ENCODE measurements at regions not wholly inside any gene's neighbourhood (a gene's known extent, or its start where the extent isn't known, plus 50 kb on each side); places are given as distances from the start of the nearest gene placed in this dataset.
A peak's percentile ranks its signal among the peaks of the same experiment; 100 is the strongest.

- Histone ChIP-seq H3K4me2 (ENCODE audit: low read length) (no peak overlapping the region), H4K8ac (ENCODE audit: low read depth, low read length) (no peak overlapping the region), H3K9ac (ENCODE audit: low read length) (no peak overlapping the region), H4K12ac (ENCODE audit: low read depth, low read length) (no peak overlapping the region), H3K27me3 (ENCODE audit: insufficient read depth, low read length) (no peaks in the 10 kb centered on the region), H3K4me1 (ENCODE audit: control insufficient read depth in 1 of 2, insufficient read depth in 2 of 2, low read length in 2 of 2) (no peaks in the 10 kb centered on the region), H2AFZ (ENCODE audit: insufficient read depth, low read length, poor library complexity) (no peak overlapping the region), H3K36me3 (ENCODE audit: control insufficient read depth in 1 of 2, insufficient read depth in 2 of 2, low read length in 2 of 2) (no peaks in the 10 kb centered on the region), H3K79me1 (ENCODE audit: low read length) (no peaks in the 10 kb centered on the region), H3K18ac (ENCODE audit: low read length) (no peak overlapping the region), H2BK12ac (ENCODE audit: low read length) (no peak overlapping the region), H3K9me3 (ENCODE audit: insufficient read depth, low read depth, low read length) (no peaks in the 10 kb centered on the region), H3K4me3 (ENCODE audit: low read depth, low read length) (no peak overlapping the region), H4K91ac (ENCODE audit: low read depth, low read length) (no peak overlapping the region), H2AK5ac (ENCODE audit: low read length) (no peak overlapping the region), H2BK120ac (ENCODE audit: insufficient read depth, low read length, poor library complexity) (no peak overlapping the region), H3K79me2 (ENCODE audit: control insufficient read depth, insufficient read depth, low read length, poor library complexity) (no peaks in the 10 kb centered on the region), H3K27ac (ENCODE audit: low read depth, low read length) (no peak overlapping the region), H3K14ac (ENCODE audit: low read length) (no peak overlapping the region), H2BK5ac (ENCODE audit: low read depth, low read length, poor library complexity) (no peak overlapping the region), H3K4ac (ENCODE audit: low read depth, low read length) (no peak overlapping the region), H3K23ac (ENCODE audit: low read length) (no peak overlapping the region)
- WGBS (ENCODE audit: extremely low coverage, insufficient coverage, insufficient read length): no CpG with 5 or more reads among the region's 6 CpGs
- DNase-seq: no peak
These were observed 466.7 kb downstream of the TNS1 start for GRCh38 chr2:217535957-217536708.

- H4K8ac ChIP-seq (ENCODE audit: low read depth, low read length): no peak overlapping the region
- no peaks in the 10 kb centered on the region for H3K79me1 ChIP-seq (ENCODE audit: low read length)
- no peaks in the 10 kb centered on the region for H3K79me2 ChIP-seq (ENCODE audit: control insufficient read depth, insufficient read depth, low read length, poor library complexity)
- no peak overlapping the region for H2BK5ac ChIP-seq (ENCODE audit: low read depth, low read length, poor library complexity)
- no peak overlapping the region for H3K4ac ChIP-seq (ENCODE audit: low read depth, low read length)
- H4K91ac ChIP-seq (ENCODE audit: low read depth, low read length): no peak overlapping the region
- no peaks in the 10 kb centered on the region for H3K36me3 ChIP-seq (ENCODE audit: control insufficient read depth in 1 of 2, insufficient read depth in 2 of 2, low read length in 2 of 2)
- H2BK12ac ChIP-seq (ENCODE audit: low read length): no peak overlapping the region
- H3K23ac ChIP-seq (ENCODE audit: low read length): no peak overlapping the region
- no peaks in the 10 kb centered on the region for H3K9me3 ChIP-seq (ENCODE audit: insufficient read depth, low read depth, low read length)
- no peak overlapping the region for H4K12ac ChIP-seq (ENCODE audit: low read depth, low read length)
- H2AK5ac ChIP-seq (ENCODE audit: low read length): no peak overlapping the region
- no peak overlapping the region for H3K9ac ChIP-seq (ENCODE audit: low read length)
- WGBS (ENCODE audit: extremely low coverage, insufficient coverage, insufficient read length): no CpG with 5 or more reads among the region's 2 CpGs
- H3K14ac ChIP-seq (ENCODE audit: low read length): no peak overlapping the region
- H3K4me2 ChIP-seq (ENCODE audit: low read length): no peak overlapping the region
- no peak overlapping the region for H2BK120ac ChIP-seq (ENCODE audit: insufficient read depth, low read length, poor library complexity)
- H3K27ac ChIP-seq (ENCODE audit: low read depth, low read length): no peak overlapping the region
- H3K4me3 ChIP-seq (ENCODE audit: low read depth, low read length): no peak overlapping the region
- H3K4me1 ChIP-seq (ENCODE audit: control insufficient read depth in 1 of 2, insufficient read depth in 2 of 2, low read length in 2 of 2): peaks cover 0 to 3% of the 10 kb centered on the region in 2 experiments
- no peak for DNase-seq
- H3K18ac ChIP-seq (ENCODE audit: low read length): no peak overlapping the region
- no peaks in the 10 kb centered on the region for H3K27me3 ChIP-seq (ENCODE audit: insufficient read depth, low read length)
- H2AFZ ChIP-seq (ENCODE audit: insufficient read depth, low read length, poor library complexity): no peak overlapping the region
These were observed 472.3 kb downstream of the TNS1 start for GRCh38 chr2:217530392-217531090.

GRCh38 chr2:217529271-217529670 is 473.5 kb downstream of the TNS1 start:
- no peak overlapping the region for H3K14ac ChIP-seq (ENCODE audit: low read length)
- H3K27me3 ChIP-seq (ENCODE audit: insufficient read depth, low read length): no peaks in the 10 kb centered on the region
- H3K4ac ChIP-seq (ENCODE audit: low read depth, low read length): no peak overlapping the region
- no peak overlapping the region for H2BK5ac ChIP-seq (ENCODE audit: low read depth, low read length, poor library complexity)
- H3K79me2 ChIP-seq (ENCODE audit: control insufficient read depth, insufficient read depth, low read length, poor library complexity): no peaks in the 10 kb centered on the region
- peaks cover 0 to 3% of the 10 kb centered on the region in 2 experiments for H3K4me1 ChIP-seq (ENCODE audit: control insufficient read depth in 1 of 2, insufficient read depth in 2 of 2, low read length in 2 of 2)
- no peak overlapping the region for H3K27ac ChIP-seq (ENCODE audit: low read depth, low read length)
- H3K4me2 ChIP-seq (ENCODE audit: low read length): no peak overlapping the region
- H4K91ac ChIP-seq (ENCODE audit: low read depth, low read length): no peak overlapping the region
- WGBS (ENCODE audit: extremely low coverage, insufficient coverage, insufficient read length): no CpG with 5 or more reads among the region's 2 CpGs
- H2BK12ac ChIP-seq (ENCODE audit: low read length): no peak overlapping the region
- H2AFZ ChIP-seq (ENCODE audit: insufficient read depth, low read length, poor library complexity): no peak overlapping the region
- DNase-seq: peak; percentile 54 to 56
- H4K8ac ChIP-seq (ENCODE audit: low read depth, low read length): no peak overlapping the region
- H3K18ac ChIP-seq (ENCODE audit: low read length): no peak overlapping the region
- H3K36me3 ChIP-seq (ENCODE audit: control insufficient read depth in 1 of 2, insufficient read depth in 2 of 2, low read length in 2 of 2): no peaks in the 10 kb centered on the region
- H4K12ac ChIP-seq (ENCODE audit: low read depth, low read length): no peak overlapping the region
- no peak overlapping the region for H3K23ac ChIP-seq (ENCODE audit: low read length)
- H3K9me3 ChIP-seq (ENCODE audit: insufficient read depth, low read depth, low read length): no peaks in the 10 kb centered on the region
- no peak overlapping the region for H3K9ac ChIP-seq (ENCODE audit: low read length)
- no peak overlapping the region for H3K4me3 ChIP-seq (ENCODE audit: low read depth, low read length)
- H2AK5ac ChIP-seq (ENCODE audit: low read length): no peak overlapping the region
- no peaks in the 10 kb centered on the region for H3K79me1 ChIP-seq (ENCODE audit: low read length)
- H2BK120ac ChIP-seq (ENCODE audit: insufficient read depth, low read length, poor library complexity): no peak overlapping the region

- DNase-seq: no peak
- Histone ChIP-seq H3K4me2 (ENCODE audit: low read length) (no peak overlapping the region), H3K79me2 (ENCODE audit: control insufficient read depth, insufficient read depth, low read length, poor library complexity) (no peaks in the 10 kb centered on the region), H4K12ac (ENCODE audit: low read depth, low read length) (no peak overlapping the region), H2BK12ac (ENCODE audit: low read length) (no peak overlapping the region), H3K79me1 (ENCODE audit: low read length) (no peaks in the 10 kb centered on the region), H3K14ac (ENCODE audit: low read length) (no peak overlapping the region), H4K91ac (ENCODE audit: low read depth, low read length) (no peak overlapping the region), H3K23ac (ENCODE audit: low read length) (no peak overlapping the region), H4K8ac (ENCODE audit: low read depth, low read length) (no peak overlapping the region), H3K4me3 (ENCODE audit: low read depth, low read length) (no peak overlapping the region), H2AK5ac (ENCODE audit: low read length) (no peak overlapping the region), H3K9me3 (ENCODE audit: insufficient read depth, low read depth, low read length) (no peaks in the 10 kb centered on the region), H3K9ac (ENCODE audit: low read length) (no peak overlapping the region), H3K27me3 (ENCODE audit: insufficient read depth, low read length) (no peaks in the 10 kb centered on the region), H3K18ac (ENCODE audit: low read length) (no peak overlapping the region), H3K4ac (ENCODE audit: low read depth, low read length) (no peak overlapping the region), H2BK120ac (ENCODE audit: insufficient read depth, low read length, poor library complexity) (no peak overlapping the region), H2AFZ (ENCODE audit: insufficient read depth, low read length, poor library complexity) (no peak overlapping the region), H3K4me1 (ENCODE audit: control insufficient read depth in 1 of 2, insufficient read depth in 2 of 2, low read length in 2 of 2) (peaks cover 0 to 3% of the 10 kb centered on the region in 2 experiments), H3K27ac (ENCODE audit: low read depth, low read length) (no peak overlapping the region), H3K36me3 (ENCODE audit: control insufficient read depth in 1 of 2, insufficient read depth in 2 of 2, low read length in 2 of 2) (no peaks in the 10 kb centered on the region), H2BK5ac (ENCODE audit: low read depth, low read length, poor library complexity) (no peak overlapping the region)
- no CpG with 5 or more reads among the region's 4 CpGs for WGBS (ENCODE audit: extremely low coverage, insufficient coverage, insufficient read length)
These were observed 475.1 kb downstream of the TNS1 start for GRCh38 chr2:217527590-217528202.
